Astrocyte of the cerebellum (primary cell): ENCODE measurements at regions not wholly inside any gene's neighbourhood (a gene's known extent, or its start where the extent isn't known, plus 50 kb on each side); places are given as distances from the start of the nearest gene placed in this dataset.

Experiments used
- DNase-seq: peaks from one replicate; pipeline ENCODE4 v3.0.0-alpha.2; 2011; ENCODE audit warnings: low read depth
- H3K4me3 ChIP-seq: 2 replicates; pipeline ENCODE4 v1.5.1; 2011; ENCODE audit warnings: mild to moderate bottlenecking, low read depth, low read length, moderate library complexity
- CTCF ChIP-seq: IDR thresholded peaks from 2 replicates; pipeline ENCODE4 v1.5.1; 2012; ENCODE audit warnings: low read length, low read depth, moderate library complexity, mild to moderate bottlenecking; ENCODE audit errors: missing control alignments
- in situ Hi-C: cut with HindIII; loops from 2 replicates; pipeline ENCODE4 v1.10.0; 2017; ENCODE audit warnings: low sequenced_read_pairs

- DNase-seq: peak; percentile 29
- peak overlapping the region; percentile 62 for H3K4me3 ChIP-seq
- in situ Hi-C loops: no loop called here
- peak; percentile 79 for TF ChIP-seq CTCF
Measured at GRCh38 chr6:27687154-27688013, 214.5 kb upstream of the ZNF184 start.

GRCh38 chr6:27685279-27685678, 212.4 kb upstream of the ZNF184 start:
- in situ Hi-C loops: no loop called here
- H3K4me3 ChIP-seq: no peak overlapping the region
- no peak for DNase-seq
- no peak for TF ChIP-seq CTCF

- in situ Hi-C loops: no loop called here
- no peak overlapping the region for H3K4me3 ChIP-seq
- DNase-seq: peak; percentile 26
- no peak for TF ChIP-seq CTCF
Measured at GRCh38 chr6:27684264-27685211, 211.6 kb upstream of the ZNF184 start.

GRCh38 chr6:27679964-27680694, 207.2 kb upstream of the ZNF184 start:
- peak overlapping the region; percentile 35 for H3K4me3 ChIP-seq
- in situ Hi-C loops: no loop called here
- no peak for DNase-seq
- no peak for TF ChIP-seq CTCF

- in situ Hi-C loops: no loop called here
- no peak for DNase-seq
- TF ChIP-seq CTCF: no peak
- H3K4me3 ChIP-seq: peak overlapping the region; percentile 35
Measured at GRCh38 chr6:27679308-27679963, 206.5 kb upstream of the ZNF184 start.
